Adrenal gland (tissue), 5 donors: ENCODE measurements at regions not wholly inside any gene's neighbourhood (a gene's known extent, or its start where the extent isn't known, plus 50 kb on each side); places are given as distances from the start of the nearest gene placed in this dataset.

Source experiments
- POLR2A ChIP-seq, 2 donors: fragments of 450-650 bp; IDR thresholded peaks; one replicate each; pipeline ENCODE4 v1.6.1; 2017; ENCODE audit warnings: antibody characterized with exemption in 2 of 2, mild to moderate bottlenecking in 2 of 2, moderate library complexity in 1 of 2
- TF ChIP-seq, protein P1 (sequence below), 6 experiments: fragments of 450-650 bp in 4 of 6; fragments of 200-600 bp in 2 of 6; sonication (generic) in 1 of 6; IDR thresholded peaks; 1 replicate in 5 of 6; 2 replicates in 1 of 6; pipeline versions ENCODE4 v1.5.1 to v1.8.0; 2016 to 2021; ENCODE audit warnings: antibody characterized with exemption in 6 of 6, mild to moderate bottlenecking in 2 of 6, moderate library complexity in 1 of 6
- donor health status: DM: no; HTN: no; CAD: no.

DNA sequence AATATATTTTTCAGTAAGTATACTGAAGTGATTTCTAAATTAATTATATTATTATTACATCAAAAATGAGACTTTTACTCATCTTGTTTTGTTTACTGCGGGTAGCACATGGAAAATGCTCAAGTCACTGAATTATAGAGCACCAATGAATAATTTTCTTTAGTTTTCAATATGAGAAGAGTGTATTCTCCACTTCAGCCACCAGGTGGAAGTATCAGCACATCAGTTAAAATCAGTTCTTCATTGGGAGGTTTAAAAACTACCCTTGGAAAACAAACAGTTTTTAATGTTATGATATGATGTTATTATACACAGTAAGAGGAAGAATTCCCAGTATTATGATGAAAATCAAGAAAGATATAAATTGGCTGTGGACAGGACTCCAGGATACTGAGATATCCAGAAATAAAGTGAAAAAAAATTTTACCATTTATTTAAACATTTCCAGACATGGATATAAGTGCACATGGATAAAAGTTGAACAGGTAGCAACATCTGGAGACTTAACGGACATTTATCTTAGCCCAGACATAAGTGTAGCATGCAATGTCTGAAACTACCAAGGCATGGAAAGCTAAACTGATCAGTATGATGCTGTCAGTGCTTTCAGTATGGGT lies 467.3 kb downstream of the KCNJ2 start:
- TF ChIP-seq, protein P1, sequence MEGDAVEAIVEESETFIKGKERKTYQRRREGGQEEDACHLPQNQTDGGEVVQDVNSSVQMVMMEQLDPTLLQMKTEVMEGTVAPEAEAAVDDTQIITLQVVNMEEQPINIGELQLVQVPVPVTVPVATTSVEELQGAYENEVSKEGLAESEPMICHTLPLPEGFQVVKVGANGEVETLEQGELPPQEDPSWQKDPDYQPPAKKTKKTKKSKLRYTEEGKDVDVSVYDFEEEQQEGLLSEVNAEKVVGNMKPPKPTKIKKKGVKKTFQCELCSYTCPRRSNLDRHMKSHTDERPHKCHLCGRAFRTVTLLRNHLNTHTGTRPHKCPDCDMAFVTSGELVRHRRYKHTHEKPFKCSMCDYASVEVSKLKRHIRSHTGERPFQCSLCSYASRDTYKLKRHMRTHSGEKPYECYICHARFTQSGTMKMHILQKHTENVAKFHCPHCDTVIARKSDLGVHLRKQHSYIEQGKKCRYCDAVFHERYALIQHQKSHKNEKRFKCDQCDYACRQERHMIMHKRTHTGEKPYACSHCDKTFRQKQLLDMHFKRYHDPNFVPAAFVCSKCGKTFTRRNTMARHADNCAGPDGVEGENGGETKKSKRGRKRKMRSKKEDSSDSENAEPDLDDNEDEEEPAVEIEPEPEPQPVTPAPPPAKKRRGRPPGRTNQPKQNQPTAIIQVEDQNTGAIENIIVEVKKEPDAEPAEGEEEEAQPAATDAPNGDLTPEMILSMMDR (IDR thresholded peaks at IDR 0.05), result peak; percentile 68 to 85 (median 72)
- no peak for TF ChIP-seq POLR2A (IDR thresholded peaks at IDR 0.05)
